ENCODE measurements at regions not wholly inside any gene's neighbourhood (a gene's known extent, or its start where the extent isn't known, plus 50 kb on each side); places are given as distances from the start of the nearest gene placed in this dataset.

DNA sequence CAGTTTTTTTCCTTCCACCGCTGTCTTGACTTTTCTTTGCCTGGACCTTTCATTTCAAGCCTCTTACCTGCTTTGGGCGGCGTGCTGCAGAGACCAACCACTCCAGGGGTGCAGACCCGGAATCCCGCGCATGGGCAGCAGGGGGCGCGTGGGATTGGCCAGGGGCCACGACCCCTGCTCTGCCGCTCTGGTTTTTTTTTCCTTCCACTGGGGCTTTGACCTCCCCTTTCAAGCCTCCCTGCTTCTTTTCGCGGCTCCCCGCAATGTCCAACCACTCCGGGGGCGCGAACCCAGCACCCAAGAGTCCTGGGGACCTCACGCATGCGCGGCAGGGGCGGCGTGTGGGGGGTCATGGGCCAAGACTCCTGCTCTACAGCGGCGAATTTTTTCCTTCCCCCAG lies 325.1 kb downstream of the ALG10 start:
- TF ChIP-seq EZH2 (IDR thresholded peaks at IDR 0.05): no peak
- TF ChIP-seq POLR2AphosphoS5 (IDR thresholded peaks at IDR 0.05; ENCODE audit: borderline replicate concordance, low read depth, low read length): no peak
- TF ChIP-seq FOXP2 (optimal IDR thresholded peaks at IDR 0.05; ENCODE audit: control extremely low read depth, extremely low read length, insufficient read depth): no peak
